ENCODE measurements at regions not wholly inside any gene's neighbourhood (a gene's known extent, or its start where the extent isn't known, plus 50 kb on each side); places are given as distances from the start of the nearest gene placed in this dataset.
"Not testable (repeated sequence)": the region's sequence is repeated elsewhere in the genome, so short reads cannot be mapped to it uniquely, and the experiment has no call there.

DNA sequence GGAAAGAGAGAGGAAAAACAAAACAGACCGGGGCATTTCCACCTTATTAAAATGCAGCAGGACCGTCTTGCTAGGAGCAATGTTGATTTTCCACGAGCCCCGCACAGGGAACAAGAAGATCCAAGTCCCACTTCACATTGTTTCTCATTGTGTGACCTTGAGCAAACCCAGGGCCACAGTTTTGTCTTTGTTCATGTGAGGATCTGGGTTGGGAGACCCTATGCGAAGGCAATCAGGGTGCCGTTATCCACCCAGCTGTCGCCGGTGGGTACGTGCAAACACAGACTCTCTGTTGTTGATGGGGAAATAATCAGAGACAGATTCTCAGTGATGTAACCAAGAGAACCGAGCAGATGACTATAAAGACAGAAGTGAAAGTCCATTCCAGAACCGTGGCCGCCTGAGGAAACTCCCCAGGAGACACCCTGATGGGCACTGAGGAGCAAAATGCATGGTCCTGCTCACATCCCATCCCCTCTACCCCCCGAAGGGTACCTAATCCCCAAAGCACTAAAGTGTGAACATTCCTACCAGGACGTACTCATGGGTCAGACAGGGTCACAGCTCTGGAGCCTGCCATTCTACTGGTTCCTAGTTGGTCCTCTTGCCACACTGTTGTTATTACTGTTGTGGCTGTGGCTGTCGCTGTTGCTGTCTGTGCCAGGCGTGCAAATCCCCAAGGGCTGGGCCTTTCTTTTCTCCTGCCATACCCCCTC lies 102.7 kb upstream of the RBPJ start:
- DNase-seq = no peak

DNA sequence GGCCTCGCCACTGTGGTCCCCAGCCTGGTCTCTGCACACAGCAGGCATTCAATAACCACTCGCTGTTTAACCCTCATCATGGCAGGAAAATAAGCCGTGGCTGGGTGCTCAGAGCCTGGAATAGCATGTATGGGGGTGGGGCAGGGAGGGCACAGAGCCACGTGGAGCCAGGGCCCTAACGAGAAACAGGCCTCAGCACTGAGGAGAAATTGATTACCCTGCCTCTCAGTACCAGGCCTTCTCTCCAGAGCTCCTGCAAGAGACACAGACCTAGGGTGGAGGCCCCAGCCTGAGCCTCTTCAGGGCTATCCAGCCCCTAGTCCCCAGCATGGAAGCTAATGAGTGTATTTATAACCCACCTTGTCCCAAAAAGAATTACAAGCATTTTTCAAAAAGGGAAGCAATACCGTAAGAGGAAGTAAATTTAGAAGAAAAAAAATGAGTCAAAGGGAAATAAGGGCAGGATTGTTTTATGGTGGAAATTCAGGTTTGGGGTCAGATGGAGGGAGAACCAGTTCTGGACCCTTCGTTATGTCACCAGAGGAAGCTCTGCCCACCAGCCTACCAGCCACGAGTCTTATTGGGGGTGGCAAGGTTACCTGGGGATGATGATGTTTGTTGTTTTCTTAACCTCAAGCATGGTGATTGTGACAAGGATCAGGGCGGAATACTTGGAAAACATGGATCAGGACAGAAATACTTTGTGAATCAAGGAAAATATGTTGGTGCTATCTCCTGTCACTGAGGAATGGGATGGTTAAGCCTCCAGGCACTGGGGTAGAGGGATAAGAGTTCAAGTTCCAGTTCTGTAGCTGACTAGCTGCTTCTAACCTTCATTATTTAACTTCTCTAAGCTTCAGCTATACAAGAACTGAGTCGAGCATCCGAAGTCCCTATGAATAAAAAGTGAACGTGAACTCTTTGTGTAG lies 101.9 kb upstream of the RBPJ start:
- no peak for DNase-seq

DNA sequence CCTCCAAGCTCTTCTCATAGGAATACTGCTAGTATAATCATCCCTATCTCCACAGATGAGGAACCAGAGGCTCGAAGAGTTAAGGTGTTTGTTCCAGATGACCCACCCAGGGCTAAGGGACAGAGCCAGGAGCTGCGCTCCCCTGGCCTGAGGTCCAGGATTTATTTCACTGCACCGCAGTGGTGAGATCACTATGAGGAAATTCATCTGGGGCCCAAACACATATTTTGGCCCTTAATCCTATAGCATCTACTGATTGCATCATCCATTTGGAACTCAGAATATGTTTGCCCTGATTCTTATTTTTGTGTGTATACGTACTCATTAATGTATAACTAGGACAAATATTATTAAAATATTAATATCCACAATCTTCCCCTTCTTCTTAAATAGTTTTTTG lies 100.1 kb upstream of the RBPJ start:
- DNase-seq = no peak

DNA sequence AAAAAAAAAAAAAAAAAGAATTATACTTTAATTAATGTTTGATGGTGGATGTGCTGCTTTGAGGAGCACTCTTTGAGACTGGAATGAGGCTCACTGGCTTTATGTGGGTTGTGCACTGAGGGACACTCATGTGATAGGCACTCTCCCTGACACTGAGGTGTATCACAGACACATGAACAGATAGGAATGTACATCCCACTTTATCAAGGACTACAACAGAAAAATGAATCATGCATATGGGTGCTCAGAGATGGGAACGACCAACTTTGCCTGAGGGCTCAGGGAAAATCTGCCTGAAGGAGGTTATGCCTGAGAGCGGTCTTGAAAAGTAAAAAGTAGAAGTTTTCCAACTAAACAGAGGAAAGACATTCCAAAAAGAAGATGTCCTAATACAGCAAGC lies 97.7 kb upstream of the RBPJ start:
- no peak for DNase-seq

DNA sequence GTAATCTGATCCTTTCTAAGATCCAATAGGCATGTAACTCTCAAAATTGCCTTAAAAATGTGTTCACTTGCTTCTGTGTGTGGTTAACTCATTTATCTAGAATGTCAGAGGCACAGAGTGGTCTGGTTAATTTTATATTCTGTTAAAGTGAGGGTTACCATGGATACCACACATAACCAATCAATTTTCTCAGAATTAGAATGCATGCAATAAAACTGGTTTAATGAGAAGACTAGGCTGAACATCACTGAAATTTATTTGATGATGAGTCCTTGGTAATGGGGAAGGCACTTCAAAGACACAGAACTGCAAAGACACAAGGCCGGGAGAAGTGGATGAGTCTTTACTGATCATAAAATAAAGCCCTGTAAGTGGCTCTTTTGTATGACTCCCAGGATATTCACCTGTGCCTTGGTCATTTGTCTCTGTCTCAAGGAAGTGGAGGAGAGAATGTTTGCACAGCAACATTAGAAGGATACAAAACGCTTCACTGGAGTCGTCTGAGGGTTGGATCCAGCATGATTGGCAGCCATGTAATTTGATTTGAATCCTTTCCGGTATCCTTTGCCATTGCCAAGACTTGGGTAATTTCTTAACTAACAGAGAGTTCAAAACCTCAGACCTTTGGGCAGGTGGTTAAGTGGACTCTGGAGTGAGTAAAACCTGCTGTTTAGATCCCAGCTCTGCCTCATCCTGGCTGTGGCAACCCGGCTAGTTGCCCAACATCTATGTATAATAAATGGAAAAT lies 94.0 kb upstream of the RBPJ start:
- DNase-seq = no peak

DNA sequence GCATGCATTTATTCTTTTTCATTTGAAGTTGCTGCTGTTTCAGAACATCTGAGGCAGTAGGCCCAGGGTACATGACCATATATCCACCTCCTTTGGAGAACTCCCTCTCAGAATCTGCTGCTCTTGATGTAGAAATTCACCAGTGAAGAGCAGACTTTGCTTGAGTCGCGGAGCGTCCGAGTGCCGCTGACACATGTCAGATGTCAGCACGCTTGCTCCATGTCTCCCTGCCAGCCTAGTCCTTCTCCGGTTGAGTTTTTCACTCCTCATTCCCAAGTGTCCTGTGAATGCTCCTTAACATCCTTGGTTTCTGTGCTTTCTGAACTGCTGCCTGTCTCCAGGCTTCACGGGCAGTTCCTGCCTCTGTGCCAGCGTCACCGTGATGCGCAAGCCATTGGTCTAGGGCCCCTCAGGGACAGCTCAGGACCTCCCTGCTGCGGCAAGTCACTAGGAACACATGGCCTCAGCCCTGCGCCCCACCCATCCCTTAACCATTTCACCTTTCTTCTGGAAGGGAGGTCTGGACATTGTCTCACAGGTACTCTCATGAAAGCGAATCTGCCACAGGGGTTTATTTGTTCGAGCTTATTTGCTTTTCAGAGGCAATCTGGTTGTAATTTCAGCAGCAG lies 93.1 kb upstream of the RBPJ start:
- no peak for DNase-seq

DNA sequence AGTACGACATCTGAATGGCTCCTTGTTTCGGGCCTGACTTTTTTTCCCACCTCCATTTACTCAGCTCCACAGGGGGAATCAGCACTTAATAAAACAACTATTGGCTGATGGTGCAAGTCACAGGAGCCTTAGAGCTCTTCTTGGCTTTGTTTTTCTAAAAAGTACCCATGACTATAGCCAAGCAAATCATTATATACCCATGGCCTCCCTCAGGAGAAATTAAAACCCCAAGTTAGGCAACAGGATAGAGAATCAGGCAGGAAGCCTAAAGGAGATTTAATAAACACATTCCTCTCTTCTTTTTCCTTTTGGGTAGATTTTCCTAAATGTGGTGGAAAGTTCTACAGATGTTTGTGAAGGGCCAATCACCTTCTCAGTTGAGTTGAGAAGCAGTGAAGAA lies 91.9 kb upstream of the RBPJ start:
- DNase-seq = no peak

DNA sequence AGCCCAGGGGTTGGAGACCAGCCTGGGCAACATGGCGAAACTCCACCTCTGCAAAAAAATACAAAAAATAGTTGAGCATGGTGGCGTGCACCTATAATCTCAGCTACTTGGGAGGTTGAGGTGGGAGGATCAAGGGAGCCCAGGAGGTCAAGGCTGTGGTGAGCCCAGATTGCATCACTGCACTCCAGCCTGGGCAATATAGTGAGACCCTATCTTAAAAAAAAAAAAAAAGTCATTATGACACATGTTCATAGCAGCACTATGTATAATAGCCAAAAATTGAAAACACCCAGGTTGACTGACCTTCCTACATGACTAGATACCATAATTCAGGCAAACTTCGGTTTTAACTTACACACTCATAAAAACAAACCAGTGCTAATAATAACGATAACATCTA lies 90.8 kb upstream of the RBPJ start:
- DNase-seq = no peak

DNA sequence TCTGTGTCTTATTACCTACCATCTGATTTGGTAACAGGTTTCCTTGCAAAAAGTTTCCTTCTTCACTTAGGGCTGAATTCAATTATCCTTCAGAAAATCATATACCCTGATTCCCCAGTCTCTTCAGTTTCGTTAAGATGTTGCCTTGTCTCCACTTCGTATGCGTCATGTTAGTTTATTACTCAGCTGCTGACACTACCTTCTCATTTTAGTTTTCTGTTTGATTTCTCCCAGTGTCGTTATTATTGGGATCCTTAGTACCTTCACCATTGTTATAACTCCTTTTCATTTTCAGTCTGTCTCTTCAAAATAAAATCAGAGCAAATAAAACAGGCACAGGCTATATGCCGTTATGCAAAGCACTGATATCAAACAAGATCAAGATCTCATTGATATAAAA lies 87.5 kb upstream of the RBPJ start:
- no peak for DNase-seq

DNA sequence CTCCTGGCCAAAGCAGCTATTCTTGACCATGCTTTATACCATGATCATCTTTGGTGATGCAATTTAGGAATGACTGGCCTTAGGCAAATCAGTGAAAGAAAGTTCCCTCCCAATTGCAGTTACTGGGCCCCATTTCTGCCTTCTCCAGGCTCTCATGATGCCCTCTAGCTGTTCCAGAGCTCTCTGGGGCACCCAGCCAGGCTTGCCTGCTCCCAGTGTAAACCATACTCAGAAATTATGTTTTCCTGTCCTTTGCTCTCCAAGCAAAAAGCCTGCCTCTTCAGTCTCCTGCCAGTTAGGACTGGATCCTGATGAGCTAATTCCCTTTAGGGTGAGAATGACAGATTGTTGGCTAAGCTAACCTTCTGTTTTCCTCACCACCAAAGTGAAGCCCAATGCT lies 85.3 kb upstream of the RBPJ start:
- no peak for DNase-seq

DNA sequence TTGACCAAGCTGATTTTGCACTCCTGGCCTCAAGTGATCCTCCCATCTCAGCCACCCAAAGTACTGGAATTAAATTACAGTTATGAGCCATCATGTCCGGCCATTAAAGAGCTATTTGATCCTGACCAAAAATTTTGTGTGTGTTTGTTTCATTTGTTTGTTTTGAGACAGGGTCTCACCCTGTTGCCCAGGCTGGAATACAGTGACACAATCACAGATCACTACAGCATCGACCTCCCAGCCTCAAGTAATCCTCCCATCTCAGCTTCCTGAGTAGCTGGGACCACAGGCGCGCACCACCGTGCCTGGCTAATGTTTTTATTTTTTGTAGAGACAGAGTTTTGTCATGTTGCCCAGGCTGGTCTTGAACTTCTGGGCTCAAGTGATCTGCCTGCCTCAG lies 82.9 kb upstream of the RBPJ start:
- DNase-seq = no peak

DNA sequence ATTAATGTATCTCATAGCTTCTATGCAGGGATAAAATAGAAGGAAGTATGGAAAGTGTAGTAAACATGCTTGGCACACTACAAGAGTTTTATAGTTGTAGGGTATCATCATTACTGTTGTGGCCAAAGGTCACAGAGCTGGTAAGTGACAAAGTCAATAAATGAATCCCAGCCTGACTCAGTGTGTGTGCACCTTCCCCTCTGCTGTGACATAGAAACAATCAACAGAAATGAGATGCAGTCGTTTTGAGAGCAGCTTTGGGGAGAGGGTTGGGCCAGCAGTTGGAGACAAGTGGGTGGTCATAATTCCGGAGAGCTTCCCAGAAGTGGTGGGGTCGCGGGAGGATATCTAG lies 82.4 kb upstream of the RBPJ start:
- no peak for DNase-seq

DNA sequence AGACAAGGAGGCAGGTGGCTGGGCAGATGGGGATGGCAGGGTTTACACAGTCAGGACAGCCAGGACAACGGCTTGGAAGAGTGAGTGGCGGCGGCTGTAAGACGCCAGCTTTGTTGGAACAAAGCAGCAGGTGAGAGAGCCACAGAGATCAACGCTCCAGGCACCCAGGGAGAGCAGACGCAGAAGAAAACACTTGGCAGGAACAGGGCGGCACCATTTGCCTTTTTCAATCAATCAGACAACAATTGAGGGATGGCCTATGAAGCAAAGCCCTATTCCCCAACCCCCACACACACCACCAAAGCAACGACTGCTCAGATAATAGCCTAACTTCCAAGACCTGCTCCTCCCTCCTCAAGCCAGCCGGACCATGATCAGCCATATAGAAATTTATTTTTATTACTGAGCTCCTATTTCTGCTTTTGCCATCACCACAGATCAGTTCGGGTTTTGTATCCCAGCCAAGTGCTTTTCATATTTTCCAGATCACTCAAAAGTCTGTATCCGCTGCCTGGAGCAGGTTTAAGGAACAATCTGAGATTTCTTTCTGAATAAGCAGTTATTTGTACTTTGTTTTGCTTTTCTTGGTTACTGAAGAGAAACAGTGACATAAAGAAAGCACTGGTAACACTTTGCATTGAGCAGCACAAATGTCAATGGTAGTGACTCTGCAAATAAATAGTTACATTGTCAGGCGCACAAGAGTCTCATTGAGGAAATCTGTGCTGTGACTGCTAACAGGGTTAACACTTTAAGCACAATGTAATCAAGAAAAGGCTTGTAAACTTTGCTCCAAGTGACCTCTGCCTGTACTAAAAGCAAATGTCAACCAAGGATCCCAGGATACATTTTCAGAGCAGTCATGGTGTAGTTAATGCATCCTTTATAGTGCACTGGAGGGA lies 81.8 kb upstream of the RBPJ start:
- no peak for DNase-seq

DNA sequence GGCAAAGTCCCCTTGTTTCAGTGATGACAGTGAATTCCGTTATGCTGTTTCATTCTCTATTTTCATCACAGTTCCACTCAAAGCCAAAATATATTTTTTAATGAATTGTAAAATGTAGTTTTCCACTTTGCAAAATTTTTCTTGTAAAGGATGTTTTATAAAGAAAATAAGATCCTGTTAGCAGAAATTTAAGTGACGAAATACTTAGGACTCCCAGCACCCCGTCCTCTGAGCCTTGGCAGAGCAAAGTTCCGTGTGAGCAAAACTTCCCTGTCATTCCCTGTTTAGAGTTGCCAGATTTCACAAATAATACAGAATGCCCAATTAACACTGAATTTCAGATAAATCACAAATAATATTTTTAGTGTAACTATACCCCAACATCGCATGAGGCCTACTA lies 81.0 kb upstream of the RBPJ start:
- DNase-seq = no peak

DNA sequence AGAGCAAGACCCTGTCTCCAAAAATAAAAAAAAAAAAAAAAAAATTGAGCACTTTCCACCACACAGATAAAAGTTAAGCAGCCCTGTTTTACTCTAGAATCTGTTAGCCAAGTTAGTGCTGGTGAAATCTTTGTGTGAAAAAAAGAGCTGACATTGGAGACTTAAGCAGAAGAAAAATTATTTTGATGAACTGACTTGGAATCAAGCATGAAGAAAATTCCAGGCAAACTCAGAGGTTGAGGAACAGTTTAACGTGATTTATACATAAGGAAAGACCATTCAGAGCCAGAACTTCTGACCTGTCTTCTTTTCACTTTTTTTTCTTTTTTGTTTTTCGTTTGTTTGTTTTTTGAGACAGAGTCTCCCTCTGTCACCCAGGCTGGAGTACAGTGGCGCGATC lies 79.6 kb upstream of the RBPJ start:
- DNase-seq = no peak

DNA sequence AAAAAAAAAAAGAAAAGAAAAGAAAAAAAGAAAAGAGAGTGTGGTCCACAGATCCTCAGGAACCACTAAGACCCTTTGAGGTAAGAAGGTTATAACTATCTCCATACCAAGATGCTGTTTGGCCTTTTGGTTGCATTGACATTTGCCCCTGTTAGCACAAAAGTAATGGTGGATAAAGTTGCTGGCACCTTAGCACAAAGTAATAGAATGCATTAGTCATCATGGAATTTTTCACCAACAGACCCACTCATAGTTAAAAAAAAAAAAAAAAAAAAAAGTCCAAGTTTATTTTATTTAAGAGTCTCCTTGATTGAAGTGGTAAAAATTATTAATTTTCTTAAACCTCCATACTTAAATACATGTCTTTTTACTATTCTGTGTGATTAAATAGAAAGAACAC lies 78.4 kb upstream of the RBPJ start:
- DNase-seq = no peak

DNA sequence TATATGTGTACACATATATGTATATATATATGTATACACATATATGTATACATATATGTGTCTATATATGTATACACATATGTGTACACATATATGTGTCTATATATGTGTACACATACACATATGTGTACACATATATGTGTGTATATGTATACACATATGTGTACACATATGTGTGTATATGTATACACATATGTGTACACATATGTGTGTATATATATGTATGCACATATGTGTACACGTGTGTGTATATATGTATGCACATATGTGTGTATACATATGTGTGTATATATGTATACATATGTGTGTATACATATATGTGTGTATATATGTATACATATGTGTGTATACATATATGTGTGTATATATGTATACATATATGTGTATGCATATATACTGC lies 76.7 kb upstream of the RBPJ start:
- DNase-seq = not testable (repeated sequence)

DNA sequence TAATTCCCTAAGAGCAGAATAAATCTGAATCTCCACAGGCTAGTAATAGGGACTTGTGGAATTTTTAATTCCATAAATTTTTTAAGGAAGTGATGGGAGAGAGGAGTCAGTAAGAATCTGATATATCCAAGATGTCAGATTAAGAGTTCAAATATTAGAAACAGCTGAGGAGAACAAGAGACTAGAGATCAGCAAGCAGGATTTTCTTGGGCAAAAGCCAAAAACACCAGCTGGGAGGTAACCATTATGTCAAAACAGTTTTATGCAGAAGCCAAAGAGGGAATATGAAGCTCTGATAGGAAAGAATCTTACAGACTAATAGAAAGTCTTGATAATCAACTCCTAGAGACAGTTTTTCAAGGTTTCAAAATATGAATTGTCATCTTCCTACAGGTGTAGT lies 72.2 kb upstream of the RBPJ start:
- no peak for DNase-seq

DNA sequence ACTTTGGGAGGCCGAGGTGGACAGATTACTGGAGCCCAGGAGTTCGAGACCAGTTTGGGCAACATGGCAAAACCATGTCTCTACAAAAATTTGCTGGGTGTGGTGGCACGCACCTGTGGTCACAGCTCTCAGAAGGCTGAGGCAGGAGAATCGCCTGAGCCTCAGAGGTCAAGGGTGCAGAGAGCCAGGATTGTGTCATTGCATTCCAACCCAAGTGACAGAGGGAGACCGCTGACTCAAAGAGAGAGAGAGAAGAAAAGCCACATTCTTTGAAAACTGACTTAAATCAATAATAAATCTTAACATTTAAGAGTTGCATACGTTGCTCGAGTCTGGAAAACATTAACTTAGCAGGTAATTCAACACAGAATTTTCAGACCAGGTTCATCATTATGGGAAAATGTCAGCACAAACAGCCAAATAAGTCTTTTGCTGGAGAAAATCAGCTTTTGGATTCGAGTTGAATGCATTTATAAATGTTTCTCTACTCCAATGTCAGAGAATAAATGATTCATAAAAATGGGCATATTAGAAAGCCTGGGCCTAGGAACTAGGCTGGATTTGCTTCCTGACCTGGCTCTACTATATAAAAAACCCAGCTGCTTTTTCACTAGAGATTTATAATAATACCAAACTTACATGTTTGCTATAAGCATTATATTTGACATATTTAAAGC lies 68.3 kb upstream of the RBPJ start:
- DNase-seq = no peak

DNA sequence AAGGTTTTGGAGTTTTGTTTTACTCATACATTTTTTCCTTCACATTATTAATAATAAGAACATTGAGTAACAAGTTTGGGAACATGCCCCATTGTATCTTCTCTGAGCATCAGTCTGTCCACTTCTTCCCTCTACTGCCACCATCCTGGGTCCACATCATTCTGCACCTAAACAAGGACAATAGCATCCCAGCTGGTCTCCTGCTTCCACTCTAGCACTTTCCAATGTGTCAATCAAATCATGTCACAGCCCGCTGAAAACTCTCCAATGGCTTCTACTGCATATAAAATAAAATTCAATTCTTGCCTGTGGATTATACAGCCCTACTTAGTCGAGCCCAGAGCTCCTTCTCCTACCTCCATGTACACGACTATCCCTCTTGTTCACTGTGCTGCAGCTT lies 66.8 kb upstream of the RBPJ start:
- no peak for DNase-seq

DNA sequence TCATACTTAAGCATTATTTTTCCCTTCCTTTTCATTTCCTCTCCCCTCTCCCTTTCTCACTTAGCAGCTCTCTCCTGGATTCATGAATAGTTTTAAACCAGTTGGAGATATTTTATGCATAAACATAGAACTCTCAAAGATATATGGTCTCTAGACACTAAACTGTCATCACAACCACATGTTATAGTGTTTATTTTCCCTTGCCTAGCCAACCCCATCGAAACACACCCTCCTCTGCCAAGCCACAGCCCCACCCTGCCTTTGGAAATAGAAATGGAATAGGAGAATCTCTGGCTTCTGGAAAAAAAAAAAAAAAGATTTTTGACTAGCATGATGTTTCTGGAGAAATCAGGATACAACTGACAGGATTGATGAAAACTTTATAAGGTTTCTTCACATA lies 64.8 kb upstream of the RBPJ start:
- no peak for DNase-seq

DNA sequence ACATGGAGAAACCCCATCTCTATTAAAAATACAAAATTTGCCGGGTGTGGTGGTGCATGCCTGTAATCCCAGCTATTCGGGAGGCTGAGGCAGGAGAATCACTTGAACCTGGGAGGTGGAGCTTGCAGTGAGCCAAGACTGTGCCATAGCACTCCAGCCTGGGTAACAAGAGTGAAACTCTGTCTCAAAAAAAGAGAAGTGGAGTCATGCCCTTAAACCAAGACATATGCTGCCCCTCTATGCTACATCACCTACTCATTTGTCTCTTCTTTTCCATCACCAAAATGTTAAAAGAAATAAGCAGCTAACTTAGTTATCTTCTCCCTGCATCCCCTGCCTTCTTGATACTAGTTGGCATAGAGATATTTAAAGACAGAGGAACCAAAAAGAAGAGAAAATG lies 63.4 kb upstream of the RBPJ start:
- DNase-seq = not testable (repeated sequence)

All from activated naive CD4-positive, alpha-beta T cell (primary cell).